DMS 273 (cell line): ENCODE measurements at regions not wholly inside any gene's neighbourhood (a gene's known extent, or its start where the extent isn't known, plus 50 kb on each side); places are given as distances from the start of the nearest gene placed in this dataset.
"Not testable (repeated sequence)": the region's sequence is repeated elsewhere in the genome, so short reads cannot be mapped to it uniquely, and the experiment has no call there.

Experiments
- DNase-seq: peaks from one replicate; lab custom pipeline; 2025; ENCODE audit not compliant: unreplicated experiment; lab: John Stamatoyannopoulos, UW

DNA sequence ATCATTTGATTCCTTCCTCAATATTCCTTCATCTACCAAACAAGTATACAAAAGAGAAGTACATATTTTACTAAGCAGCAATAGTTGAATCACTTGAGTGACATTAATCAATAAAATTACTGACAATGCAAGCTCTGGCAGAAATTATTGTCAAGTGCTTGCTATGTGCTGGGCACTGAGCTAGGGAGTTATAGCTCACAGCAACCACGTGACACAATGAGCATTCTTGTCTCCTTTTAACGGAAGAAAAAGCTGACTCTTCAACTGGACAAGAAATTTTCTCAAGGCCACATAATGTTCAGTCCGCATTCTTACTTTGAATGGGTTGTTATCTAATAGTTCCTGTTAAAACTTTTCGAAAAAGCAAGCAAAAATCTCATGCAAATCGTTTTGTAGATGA, 500.1 kb downstream of the PYDC2 start:
- DNase-seq, result no peak

DNA sequence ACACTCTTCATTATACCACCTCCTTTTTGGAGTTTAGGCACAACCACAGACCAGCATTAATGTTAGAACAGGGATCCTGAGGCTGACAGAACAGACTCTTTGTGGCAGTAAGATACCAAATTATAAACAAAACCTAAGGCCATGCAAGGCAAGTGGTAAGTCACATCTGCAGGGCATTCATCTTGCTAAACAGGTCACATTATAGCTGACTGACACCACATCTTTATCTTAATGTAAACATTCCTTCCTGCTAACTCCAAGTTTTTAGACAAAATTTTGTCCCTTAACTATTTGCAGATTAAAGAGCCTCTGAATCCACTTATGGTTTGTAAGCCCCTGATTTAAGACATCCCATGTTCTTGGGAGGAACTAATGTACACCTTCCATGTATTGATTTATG, 500.6 kb downstream of the PYDC2 start:
- DNase-seq, result no peak

DNA sequence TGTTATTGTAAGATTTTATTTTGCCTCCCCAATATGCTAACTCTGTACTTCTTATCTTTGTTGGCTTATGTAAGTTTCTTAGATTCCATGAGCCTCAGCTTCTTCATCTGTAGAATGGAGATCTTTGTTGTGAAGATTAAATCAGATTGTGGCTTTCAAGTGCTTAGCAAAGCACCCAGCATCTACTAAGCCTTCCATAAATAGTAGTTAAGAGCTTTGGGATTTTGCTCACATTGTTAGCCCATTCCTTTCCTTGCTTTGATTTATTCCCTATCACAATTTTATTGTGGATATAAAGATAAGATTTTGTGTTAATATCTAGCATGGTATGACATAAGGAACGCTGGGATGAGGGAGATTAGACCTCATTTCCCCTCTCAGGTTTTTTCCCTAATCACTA, 501.4 kb downstream of the PYDC2 start:
- no peak for DNase-seq

DNA sequence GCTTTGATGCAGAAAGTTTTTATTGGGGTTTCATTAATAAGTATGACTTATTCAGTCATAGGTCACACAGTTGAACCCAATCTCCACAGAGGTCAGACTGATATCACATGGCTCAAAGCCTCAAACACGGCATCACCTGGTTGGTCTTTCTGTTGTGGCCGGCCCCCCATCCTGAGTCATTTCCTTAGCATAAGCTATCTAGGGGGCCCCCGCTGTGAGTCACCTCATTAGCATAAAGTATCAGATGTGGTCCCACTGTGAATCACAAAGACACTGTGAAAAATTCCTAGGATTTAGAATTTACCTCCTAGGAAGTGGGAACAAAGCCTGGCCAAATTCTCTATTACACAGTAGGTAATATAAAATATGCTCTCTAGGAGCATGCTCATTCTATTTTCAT, 502.2 kb downstream of the PYDC2 start:
- no peak for DNase-seq

DNA sequence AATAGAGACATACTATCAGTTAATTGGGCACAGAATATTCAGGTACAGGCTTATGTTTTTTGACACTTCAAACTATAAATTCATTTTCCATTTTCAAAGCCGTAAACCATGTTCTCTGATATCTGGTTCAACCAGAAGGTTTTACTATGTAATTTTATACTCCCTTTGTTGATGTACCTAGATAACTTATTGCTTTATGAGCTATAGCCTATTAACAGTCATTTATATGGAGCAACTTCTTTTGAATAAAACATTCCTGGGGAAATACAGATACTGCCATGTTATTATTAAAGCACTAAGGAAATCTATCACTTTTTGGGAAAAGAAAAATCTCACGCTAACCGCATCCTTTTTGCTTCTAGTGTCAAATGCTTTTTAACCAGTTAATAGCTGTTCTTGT, 505.6 kb downstream of the PYDC2 start:
- no peak for DNase-seq

DNA sequence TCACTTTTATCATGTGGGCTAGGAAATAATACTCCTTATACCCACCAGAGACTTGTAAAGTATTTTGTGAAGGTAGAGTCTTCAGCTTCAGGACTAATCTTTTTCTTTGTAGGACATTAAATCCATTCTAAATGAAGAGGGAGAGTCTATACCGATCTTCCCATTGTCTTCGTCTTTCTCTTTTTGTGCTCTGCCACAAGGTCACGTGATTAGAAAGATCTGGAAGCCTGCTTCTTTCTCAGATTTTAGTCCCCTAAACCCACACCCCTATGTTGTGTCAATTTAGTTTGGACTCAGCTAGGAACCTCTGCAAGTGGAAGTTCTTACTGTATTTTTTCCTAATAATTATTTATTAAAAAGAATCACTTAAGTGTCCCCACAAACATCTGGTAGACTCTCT, 507.3 kb downstream of the PYDC2 start:
- DNase-seq, result no peak

DNA sequence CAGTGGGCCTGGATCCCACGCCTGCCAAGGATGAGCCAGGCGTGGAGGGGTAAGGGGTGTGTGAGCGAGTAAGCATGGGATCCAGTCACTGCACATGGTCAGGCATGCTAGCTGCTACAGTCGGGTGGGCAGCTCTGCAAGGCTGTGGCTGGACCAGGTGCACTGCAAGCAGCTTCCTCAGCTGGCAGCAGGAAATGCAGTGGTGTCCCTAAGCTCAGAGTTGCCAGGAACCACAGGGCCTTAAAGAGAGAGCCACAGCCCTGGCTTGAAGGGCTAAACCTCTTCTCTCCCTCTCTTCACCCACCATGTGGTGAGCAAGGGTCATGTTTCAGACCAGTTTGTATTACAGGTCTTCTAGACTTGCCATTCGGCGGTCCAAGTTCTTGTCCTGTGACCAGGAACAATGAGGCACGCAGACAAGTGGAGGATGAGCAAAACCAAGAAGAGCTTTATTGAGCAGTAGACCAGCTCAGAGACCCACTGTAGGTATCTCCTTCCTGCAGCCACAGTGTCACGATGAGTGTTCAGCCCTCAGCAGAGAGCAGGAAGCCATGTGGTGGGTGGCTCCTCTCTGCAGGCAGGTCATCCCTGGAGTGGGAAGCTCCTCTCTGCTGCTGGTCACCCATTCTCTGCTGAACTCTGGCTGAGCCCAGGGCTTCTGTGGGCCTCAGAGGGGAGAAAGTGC, 511.9 kb downstream of the PYDC2 start:
- no peak for DNase-seq

DNA sequence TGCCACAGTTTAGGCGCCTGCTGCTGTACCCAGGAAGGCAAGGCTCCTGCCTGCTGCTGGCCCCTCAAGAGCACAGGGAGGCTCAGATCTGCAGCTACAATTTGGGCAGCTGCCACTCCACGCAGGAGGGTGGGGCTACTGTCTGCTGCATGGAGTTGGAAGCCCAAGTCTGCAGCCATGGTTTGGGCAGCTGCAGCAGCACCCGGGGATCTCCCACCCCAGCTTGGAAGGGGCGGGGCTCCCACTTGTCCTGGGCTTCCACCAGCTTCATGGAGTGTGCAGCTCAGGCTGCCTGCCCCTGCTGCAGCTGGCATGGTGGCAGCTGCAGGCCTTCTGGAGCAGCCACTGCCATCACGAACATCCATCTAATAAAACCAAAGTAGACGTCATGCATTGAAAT, 512.9 kb downstream of the PYDC2 start:
- no peak for DNase-seq

DNA sequence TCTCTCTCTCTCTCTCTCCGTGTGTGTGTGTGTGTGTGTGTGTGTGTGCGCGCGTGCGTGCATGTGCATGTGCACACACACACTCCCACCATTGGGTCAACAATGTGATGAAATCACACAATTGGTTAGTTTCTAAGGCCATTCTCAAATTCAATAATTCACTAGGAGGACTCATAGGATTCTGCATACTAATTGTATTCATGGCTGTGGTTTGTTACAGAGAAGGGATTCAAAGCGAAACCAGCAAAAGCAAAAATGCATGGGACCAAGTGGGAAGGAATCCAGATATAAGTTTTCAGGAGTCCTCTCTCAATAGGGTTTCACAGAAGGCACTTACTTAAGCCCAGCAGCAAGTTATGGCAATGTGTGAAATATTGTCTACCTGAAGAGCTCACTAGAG, 515.0 kb downstream of the PYDC2 start:
- DNase-seq, result no peak

DNA sequence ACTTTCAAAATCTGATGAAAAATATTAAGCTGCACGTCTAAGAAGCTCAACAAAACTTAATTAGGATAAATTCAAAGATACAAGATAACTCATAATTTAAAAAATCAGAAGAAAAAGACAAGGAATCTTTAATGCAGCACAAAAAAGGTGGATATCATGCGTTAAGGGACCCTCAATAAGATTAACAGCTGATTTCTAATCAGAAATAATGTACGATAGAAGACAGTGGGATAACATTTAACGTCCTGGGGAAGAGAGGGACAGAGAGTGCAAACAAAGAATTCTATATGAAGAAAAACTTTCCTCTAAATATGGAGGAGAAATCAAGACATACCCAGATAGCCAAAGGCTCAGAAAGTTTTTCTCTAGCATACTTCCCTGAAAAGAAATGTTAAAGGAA, 519.5 kb downstream of the PYDC2 start:
- DNase-seq, result no peak

DNA sequence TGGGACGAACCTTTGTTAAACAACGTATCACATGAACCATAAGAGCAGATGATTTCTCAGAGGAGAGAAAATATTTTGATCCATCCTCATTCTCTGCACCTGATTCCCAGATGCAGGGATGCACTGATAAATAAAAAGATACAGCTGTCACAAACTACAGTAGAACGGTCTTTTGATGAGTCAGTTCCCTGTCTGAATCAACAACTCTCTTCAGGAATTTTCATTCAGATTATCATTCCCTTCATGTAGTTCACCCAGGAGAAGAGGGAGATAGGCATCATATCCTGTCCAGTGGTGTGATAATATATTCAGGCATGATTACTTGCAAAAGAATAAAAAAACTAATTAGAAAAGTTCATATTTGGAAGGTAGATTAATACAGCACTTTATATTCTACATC, 521.5 kb downstream of the PYDC2 start:
- DNase-seq, result no peak

DNA sequence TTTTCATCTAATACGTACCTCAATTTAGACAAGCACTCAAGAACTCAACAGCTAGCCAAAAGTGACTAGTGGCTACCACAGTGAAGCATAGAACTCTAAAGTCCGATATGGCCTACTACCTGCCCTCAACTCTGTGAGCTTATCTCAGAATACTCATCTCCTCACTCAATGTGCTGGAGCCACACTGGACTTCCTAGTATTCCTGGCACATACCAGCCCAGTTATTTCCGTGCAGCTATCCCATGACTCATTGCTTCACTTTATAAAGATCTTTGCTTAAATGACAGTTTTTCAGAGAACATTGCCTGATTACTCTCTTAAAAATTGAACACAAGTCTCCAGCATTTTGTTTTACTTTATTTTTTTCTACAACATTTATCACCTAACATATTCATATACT, 524.7 kb downstream of the PYDC2 start:
- DNase-seq, result no peak

DNA sequence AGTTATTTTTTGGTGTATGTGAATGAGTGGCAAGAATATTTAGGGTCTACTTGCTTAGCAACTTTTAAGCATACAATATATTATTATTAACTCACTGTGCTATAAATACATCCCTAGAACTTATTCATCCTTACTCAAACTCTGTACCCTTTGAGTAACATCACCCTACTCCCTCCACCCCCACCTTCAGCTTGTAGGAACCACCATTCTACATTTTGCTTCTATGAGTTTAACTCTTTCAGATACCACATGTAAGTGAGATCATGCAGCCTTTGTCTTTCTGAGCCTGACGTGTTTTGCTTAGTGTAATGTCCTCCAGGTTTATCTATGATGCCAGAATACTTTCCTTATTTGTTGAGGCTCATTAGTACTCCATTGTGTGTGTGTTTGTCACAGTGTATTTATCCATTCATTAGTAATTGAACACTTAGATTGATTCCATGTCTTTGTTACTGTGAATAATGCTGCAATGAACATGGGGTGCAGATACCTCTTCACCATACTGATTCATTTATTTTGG, 526.9 kb downstream of the PYDC2 start:
- DNase-seq, result no peak

DNA sequence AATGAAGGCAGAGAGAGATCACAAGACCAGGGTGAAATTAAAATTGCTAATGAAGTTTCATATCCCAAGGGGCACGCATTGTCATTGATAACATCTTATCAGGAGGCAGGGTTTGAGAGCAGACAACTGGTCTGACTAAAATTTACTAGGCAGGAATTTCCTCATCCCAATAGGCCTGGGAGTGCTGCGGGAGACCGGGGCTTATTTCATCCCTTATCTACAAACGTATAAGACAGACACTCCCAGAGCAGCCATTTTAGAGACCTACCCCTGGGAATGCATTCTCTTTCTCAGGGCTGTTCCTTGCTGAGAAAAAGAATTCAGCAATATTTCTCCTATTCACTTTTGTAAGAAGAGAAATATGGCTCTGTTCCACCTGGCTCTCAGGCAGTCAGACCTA, 533.0 kb downstream of the PYDC2 start:
- not testable (repeated sequence) for DNase-seq

DNA sequence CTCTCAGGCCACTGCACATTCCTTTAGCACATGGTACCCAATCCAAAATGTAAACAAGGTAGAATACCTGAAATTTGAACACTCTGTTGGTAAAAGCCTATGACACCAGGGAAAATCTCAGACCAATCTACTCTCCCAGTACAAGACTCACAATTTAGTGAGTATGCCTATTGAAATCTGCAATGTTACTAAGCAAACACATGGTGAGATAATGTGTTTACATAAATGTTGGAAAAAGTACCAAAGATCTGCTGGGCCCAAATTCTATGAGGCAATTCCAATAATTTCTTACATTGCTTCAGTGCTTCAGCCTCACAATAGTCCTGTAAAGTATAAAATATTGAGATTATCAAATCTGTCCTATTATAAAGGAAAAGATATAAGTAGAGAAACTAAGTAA, 536.1 kb downstream of the PYDC2 start:
- DNase-seq, result no peak

DNA sequence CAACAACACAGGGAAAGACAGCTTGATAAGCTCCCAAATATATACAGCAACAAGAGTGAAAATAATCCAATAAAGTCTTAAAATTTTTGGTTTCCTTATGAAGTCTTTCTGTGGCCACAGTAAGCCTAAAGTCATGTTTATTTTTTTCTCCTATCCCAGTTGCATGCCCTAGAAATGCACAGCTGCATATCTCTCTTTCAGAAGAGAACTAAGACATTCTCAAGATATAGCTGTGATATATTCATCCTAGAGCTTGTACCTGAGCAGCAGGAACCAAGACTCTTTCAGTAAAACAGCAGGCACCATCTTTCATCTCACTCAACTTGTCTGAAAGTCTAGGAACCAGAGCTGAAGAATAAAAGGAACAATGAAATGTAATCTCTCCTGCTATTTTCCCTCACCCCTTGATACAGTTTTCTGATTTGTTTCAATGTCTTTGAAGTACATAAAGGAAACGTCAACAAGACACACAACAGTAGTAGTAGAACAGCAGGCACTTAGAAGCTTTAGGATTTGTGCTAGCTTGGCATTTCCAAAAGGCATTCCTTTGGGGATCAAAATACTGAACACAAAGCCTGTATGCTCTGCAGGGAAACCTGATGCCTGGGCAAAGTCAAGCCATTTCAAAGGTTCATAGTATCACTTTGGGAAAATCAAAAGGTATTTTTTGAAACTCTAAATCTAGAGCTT, 536.8 kb downstream of the PYDC2 start:
- DNase-seq, result no peak

DNA sequence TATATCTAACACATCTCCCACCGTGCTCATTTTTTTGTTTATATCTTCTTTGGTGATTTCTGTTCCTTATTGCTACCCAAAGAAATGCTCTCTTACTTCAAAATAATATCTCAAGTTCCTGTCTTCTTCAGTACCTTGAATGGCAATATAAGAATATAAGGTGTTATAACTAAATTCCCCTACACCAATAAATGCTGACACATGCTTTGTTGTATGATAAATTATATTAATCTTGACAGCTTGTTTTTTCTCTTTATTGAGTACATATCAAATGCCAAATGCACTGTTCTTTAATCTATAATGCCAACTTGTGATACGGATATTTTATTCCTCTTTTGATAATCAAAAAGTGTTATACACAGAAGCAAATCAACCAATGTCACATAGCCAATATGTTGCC, 540.3 kb downstream of the PYDC2 start:
- no peak for DNase-seq

DNA sequence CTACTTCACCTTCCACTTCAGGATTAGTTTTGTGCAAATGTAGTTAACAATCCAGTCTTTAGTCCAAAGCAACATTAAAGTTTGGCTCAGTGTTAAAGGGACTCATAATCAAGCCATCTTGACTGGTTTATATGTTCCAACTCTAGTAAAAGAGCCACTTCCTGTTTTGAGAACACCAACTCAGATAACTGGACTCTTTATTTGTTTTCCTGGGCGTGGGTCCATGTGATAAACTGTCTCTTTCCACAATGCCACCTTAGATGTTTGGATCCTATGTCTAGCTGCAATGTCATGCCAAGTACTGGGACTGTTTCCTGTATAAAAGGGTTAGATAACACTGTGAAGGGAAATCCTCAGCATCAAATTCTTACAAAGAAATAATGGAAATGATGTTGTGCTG, 545.0 kb downstream of the PYDC2 start:
- no peak for DNase-seq

DNA sequence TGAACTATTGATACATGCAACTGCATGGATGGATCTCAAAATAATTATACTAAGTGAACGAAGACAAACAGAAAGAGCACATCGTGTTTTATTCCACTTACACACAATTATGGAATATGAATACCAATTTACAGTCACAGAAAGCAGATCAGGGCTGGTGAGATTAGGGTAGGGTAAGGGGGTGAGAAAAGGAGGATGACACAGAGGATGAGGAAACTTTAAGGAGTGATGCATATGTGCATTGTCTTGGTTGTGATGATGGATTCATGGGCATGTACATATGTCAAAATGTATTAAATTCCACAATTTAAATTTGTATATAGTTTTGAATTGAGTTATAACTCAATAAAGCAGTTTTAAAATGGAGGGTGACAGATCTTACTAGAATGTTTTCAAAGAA, 548.9 kb downstream of the PYDC2 start:
- no peak for DNase-seq

DNA sequence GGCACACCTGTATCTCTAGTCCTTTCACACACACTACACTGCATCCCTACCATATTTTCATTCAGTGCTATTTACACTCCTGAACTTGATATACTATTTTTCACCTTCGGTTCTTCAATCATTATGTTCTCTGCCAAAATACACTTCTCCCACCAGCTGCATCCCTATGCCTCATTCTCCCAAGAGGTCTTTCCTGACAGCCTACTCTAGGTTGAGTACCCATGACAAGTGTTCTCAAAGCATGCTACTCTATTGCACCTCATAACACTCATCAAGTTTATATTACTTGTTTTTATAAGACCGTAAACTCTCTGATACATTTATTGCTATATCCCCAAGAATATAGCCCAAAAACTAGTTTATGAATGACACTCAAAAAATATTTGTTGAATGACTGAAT, 549.5 kb downstream of the PYDC2 start:
- no peak for DNase-seq

DNA sequence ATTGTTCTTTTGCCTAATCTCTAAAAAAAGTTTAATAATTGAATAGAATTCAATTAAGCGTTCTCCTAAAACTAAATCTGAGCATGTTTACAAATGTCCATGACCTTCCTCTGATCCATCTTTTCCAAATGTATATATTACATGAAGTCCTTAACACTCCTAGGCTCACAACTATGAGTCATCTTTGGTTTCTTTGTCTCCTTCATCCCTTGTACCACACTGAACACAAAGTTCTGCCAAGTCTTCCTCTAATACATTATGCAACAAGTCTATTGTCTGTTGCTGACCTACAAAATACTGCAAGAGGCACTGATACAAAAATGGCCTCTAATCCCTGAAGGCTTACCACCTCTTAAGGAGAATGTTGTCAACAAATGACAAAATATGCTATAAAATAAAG, 550.2 kb downstream of the PYDC2 start:
- no peak for DNase-seq

DNA sequence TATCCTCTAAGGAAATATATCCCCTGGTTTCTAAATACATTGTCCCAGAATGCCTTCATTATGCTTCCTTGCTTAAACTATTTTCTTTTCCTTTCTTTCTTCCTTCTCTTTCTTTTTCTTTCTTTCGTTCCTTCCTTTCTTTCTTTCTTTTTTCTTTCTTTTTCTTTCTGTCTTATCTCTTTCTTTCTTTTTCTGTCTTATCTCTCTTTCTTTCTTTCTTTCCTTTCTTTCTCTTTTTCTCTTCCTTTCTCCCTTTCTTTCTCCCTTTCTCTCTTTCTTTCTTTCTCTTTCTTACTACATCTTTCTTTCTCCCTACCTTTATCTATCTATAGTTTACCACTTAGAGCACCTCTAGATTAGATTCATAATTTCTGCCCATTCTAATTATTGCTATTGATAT, 552.1 kb downstream of the PYDC2 start:
- no peak for DNase-seq

DNA sequence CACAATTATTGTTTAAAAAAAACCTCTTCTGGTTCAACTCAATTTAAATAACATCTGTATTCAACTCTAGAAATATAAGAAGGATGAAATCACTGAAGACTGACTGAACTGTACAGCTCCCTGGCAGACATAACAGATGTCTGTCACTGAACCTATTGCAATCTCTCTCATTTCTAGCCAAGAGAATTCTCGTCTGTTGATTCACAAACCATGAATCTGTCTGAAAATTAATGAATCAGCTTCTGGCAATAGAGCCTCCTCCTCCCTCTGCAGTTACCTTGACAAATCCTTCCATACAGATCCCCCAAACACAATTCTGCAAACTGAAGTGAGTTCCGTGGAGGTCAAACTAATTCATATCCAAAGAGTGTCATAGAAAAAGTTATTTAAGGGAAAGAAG, 561.4 kb downstream of the PYDC2 start:
- no peak for DNase-seq
